Vagina (tissue), 2 donors: ENCODE measurements at regions not wholly inside any gene's neighbourhood (a gene's known extent, or its start where the extent isn't known, plus 50 kb on each side); places are given as distances from the start of the nearest gene placed in this dataset.

Experiments
- CTCF ChIP-seq, 3 experiments: fragments of 450-650 bp in 2 of 3; fragments of 200-600 bp in 1 of 3; sonication (generic) in 1 of 3; IDR thresholded peaks; one replicate each; pipeline ENCODE4 v1.5.1; 2017 to 2019; ENCODE audit warnings: antibody characterized with exemption in 3 of 3, mild to moderate bottlenecking in 2 of 3, moderate library complexity in 2 of 3
- POLR2A ChIP-seq, 2 donors: fragments of 450-650 bp; IDR thresholded peaks; one replicate each; pipeline ENCODE4 v1.6.1; 2017; ENCODE audit warnings: antibody characterized with exemption in 2 of 2, mild to moderate bottlenecking in 2 of 2, moderate library complexity in 2 of 2

- TF ChIP-seq CTCF (IDR thresholded peaks at IDR 0.05) (no peak), POLR2A (IDR thresholded peaks at IDR 0.05) (no peak)
Observed at GRCh38 chr1:99171184-99171813, 93.0 kb upstream of the PLPPR4 start.
